ENCODE measurements at regions not wholly inside any gene's neighbourhood (a gene's known extent, or its start where the extent isn't known, plus 50 kb on each side); places are given as distances from the start of the nearest gene placed in this dataset.

DNA sequence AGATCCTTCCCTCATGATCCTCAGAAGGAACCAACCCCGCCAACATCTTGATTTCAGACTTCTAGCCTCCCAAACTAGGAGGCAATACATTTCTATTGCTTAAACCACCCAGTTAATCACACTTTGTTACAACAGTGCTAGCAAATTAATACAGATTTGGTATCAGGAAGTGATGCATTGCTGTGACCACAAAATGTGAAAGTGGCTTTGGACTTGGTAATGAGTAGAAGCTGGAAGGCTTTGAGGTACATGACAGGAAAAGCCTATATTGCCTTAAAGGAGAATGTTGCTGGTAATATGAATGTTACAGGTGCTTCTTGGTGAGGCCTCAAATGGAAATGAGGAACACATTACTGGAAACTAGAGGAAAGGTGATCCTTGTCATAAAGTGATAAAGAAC, 260.3 kb downstream of the SATB2 start:
- TF ChIP-seq, protein P1, sequence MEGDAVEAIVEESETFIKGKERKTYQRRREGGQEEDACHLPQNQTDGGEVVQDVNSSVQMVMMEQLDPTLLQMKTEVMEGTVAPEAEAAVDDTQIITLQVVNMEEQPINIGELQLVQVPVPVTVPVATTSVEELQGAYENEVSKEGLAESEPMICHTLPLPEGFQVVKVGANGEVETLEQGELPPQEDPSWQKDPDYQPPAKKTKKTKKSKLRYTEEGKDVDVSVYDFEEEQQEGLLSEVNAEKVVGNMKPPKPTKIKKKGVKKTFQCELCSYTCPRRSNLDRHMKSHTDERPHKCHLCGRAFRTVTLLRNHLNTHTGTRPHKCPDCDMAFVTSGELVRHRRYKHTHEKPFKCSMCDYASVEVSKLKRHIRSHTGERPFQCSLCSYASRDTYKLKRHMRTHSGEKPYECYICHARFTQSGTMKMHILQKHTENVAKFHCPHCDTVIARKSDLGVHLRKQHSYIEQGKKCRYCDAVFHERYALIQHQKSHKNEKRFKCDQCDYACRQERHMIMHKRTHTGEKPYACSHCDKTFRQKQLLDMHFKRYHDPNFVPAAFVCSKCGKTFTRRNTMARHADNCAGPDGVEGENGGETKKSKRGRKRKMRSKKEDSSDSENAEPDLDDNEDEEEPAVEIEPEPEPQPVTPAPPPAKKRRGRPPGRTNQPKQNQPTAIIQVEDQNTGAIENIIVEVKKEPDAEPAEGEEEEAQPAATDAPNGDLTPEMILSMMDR (IDR thresholded peaks at IDR 0.05; ENCODE audit: low read depth, low read length, missing input control), result no peak
- no peak for TF ChIP-seq YY1 (IDR thresholded peaks at IDR 0.05)
- TF ChIP-seq, protein P2, sequence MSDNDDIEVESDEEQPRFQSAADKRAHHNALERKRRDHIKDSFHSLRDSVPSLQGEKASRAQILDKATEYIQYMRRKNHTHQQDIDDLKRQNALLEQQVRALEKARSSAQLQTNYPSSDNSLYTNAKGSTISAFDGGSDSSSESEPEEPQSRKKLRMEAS (IDR thresholded peaks at IDR 0.05), result no peak
- TF ChIP-seq RXRA (IDR thresholded peaks at IDR 0.05), result no peak
- TF ChIP-seq, protein P3, sequence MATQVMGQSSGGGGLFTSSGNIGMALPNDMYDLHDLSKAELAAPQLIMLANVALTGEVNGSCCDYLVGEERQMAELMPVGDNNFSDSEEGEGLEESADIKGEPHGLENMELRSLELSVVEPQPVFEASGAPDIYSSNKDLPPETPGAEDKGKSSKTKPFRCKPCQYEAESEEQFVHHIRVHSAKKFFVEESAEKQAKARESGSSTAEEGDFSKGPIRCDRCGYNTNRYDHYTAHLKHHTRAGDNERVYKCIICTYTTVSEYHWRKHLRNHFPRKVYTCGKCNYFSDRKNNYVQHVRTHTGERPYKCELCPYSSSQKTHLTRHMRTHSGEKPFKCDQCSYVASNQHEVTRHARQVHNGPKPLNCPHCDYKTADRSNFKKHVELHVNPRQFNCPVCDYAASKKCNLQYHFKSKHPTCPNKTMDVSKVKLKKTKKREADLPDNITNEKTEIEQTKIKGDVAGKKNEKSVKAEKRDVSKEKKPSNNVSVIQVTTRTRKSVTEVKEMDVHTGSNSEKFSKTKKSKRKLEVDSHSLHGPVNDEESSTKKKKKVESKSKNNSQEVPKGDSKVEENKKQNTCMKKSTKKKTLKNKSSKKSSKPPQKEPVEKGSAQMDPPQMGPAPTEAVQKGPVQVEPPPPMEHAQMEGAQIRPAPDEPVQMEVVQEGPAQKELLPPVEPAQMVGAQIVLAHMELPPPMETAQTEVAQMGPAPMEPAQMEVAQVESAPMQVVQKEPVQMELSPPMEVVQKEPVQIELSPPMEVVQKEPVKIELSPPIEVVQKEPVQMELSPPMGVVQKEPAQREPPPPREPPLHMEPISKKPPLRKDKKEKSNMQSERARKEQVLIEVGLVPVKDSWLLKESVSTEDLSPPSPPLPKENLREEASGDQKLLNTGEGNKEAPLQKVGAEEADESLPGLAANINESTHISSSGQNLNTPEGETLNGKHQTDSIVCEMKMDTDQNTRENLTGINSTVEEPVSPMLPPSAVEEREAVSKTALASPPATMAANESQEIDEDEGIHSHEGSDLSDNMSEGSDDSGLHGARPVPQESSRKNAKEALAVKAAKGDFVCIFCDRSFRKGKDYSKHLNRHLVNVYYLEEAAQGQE (IDR thresholded peaks at IDR 0.05), result no peak
- no peak for TF ChIP-seq JUND (IDR thresholded peaks at IDR 0.05)
- no peak for TF ChIP-seq GABPA (IDR thresholded peaks at IDR 0.05 in 1 of 2, conservative IDR thresholded peaks at IDR 0.05 in 1 of 2)
- TF ChIP-seq SP1 (IDR thresholded peaks at IDR 0.05), result no peak
- TF ChIP-seq, protein P4, sequence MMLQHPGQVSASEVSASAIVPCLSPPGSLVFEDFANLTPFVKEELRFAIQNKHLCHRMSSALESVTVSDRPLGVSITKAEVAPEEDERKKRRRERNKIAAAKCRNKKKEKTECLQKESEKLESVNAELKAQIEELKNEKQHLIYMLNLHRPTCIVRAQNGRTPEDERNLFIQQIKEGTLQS (IDR thresholded peaks at IDR 0.05), result no peak
- no peak for TF ChIP-seq TAF1 (conservative IDR thresholded peaks at IDR 0.05)

Measured in liver (tissue), 3 donors.